ENCODE measurements at regions not wholly inside any gene's neighbourhood (a gene's known extent, or its start where the extent isn't known, plus 50 kb on each side); places are given as distances from the start of the nearest gene placed in this dataset.

GRCh38 chr12:88952562-88952942, 372.3 kb upstream of the KITLG start:
- TF ChIP-seq CREB1 (IDR thresholded peaks at IDR 0.05; ENCODE audit: low read depth), result no peak
- TF ChIP-seq MAX (IDR thresholded peaks at IDR 0.05), result no peak
- TF ChIP-seq TCF12 (IDR thresholded peaks at IDR 0.05; ENCODE audit: low read depth), result no peak
